ENCODE measurements at regions not wholly inside any gene's neighbourhood (a gene's known extent, or its start where the extent isn't known, plus 50 kb on each side); places are given as distances from the start of the nearest gene placed in this dataset.

DNA sequence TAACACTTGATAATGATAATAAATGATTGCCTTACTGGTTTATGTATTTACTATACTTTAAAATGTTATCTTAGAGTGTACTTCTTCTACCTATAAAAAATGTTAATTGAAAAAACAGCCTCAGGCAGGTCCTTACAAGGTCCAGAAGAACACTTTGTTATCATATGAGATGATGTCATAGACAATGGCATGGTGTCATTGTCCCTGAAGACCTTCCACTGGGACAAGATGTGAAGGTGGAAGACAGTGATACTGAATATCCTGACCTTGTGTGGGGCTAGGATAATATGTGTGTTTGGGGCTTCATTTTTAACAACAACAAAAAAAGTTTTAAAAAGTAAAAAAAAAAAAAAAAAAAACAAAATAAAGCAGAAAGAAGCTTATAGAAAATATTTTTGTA is 342.2 kb upstream of the KYNU start:
- Mint-ChIP-seq H3K27me3 (ENCODE audit: unreplicated experiment) (no peaks in the 10 kb centered on the region), H3K9me3 (ENCODE audit: unreplicated experiment) (no peaks in the 10 kb centered on the region), H3K36me3 (ENCODE audit: low read depth, unreplicated experiment) (no peaks in the 10 kb centered on the region), H3K4me3 (ENCODE audit: unreplicated experiment) (no peak overlapping the region), H3K27ac (ENCODE audit: unreplicated experiment) (no peak overlapping the region), H3K4me1 (ENCODE audit: unreplicated experiment) (no peaks in the 10 kb centered on the region)
- TF ChIP-seq, protein P1, sequence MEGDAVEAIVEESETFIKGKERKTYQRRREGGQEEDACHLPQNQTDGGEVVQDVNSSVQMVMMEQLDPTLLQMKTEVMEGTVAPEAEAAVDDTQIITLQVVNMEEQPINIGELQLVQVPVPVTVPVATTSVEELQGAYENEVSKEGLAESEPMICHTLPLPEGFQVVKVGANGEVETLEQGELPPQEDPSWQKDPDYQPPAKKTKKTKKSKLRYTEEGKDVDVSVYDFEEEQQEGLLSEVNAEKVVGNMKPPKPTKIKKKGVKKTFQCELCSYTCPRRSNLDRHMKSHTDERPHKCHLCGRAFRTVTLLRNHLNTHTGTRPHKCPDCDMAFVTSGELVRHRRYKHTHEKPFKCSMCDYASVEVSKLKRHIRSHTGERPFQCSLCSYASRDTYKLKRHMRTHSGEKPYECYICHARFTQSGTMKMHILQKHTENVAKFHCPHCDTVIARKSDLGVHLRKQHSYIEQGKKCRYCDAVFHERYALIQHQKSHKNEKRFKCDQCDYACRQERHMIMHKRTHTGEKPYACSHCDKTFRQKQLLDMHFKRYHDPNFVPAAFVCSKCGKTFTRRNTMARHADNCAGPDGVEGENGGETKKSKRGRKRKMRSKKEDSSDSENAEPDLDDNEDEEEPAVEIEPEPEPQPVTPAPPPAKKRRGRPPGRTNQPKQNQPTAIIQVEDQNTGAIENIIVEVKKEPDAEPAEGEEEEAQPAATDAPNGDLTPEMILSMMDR (IDR thresholded peaks at IDR 0.05; ENCODE audit: unreplicated experiment) = no peak
- no peak for DNase-seq (ENCODE audit: low spot score)

- H3K4me3 Mint-ChIP-seq (ENCODE audit: unreplicated experiment) = no peak overlapping the region
- H3K36me3 Mint-ChIP-seq (ENCODE audit: low read depth, unreplicated experiment) = no peaks in the 10 kb centered on the region
- H3K9me3 Mint-ChIP-seq (ENCODE audit: unreplicated experiment) = no peaks in the 10 kb centered on the region
- DNase-seq (ENCODE audit: low spot score) = no peak
- no peaks in the 10 kb centered on the region for H3K27me3 Mint-ChIP-seq (ENCODE audit: unreplicated experiment)
- H3K4me1 Mint-ChIP-seq (ENCODE audit: unreplicated experiment) = no peaks in the 10 kb centered on the region
- TF ChIP-seq, protein P1 (IDR thresholded peaks at IDR 0.05; ENCODE audit: unreplicated experiment) = no peak
- no peak overlapping the region for H3K27ac Mint-ChIP-seq (ENCODE audit: unreplicated experiment)
Measured at GRCh38 chr2:142533177-142533576, 344.3 kb upstream of the KYNU start.

DNA sequence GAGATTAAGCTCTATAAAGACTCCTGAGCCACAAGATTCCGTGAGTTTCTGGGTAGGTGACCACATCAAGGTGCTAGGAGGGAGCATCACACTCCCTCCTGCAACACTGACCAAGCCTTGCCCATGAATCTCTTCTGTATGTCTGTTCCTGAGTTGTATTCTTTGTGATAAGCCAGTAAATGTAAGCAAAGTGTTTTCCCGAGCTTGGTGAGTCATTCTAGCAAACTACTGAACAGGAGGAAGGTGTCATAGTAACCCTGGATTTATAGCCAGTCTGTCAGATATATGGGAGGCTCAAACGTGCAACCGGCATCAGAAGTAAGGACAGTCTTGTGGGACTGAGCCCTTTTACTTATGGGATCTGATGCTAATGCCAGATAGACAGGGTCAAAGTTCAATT is 346.1 kb upstream of the KYNU start:
- H3K27ac Mint-ChIP-seq (ENCODE audit: unreplicated experiment) = no peak overlapping the region
- DNase-seq (ENCODE audit: low spot score) = no peak
- TF ChIP-seq, protein P1 (IDR thresholded peaks at IDR 0.05; ENCODE audit: unreplicated experiment) = no peak
- no peaks in the 10 kb centered on the region for H3K4me1 Mint-ChIP-seq (ENCODE audit: unreplicated experiment)
- no peak overlapping the region for H3K4me3 Mint-ChIP-seq (ENCODE audit: unreplicated experiment)
- H3K36me3 Mint-ChIP-seq (ENCODE audit: low read depth, unreplicated experiment) = no peaks in the 10 kb centered on the region
- H3K27me3 Mint-ChIP-seq (ENCODE audit: unreplicated experiment) = no peaks in the 10 kb centered on the region
- H3K9me3 Mint-ChIP-seq (ENCODE audit: unreplicated experiment) = no peaks in the 10 kb centered on the region

- no peak for DNase-seq (ENCODE audit: low spot score)
- Mint-ChIP-seq H3K27me3 (ENCODE audit: unreplicated experiment) (no peaks in the 10 kb centered on the region), H3K4me3 (ENCODE audit: unreplicated experiment) (no peak overlapping the region), H3K36me3 (ENCODE audit: low read depth, unreplicated experiment) (no peaks in the 10 kb centered on the region), H3K27ac (ENCODE audit: unreplicated experiment) (no peak overlapping the region), H3K9me3 (ENCODE audit: unreplicated experiment) (no peaks in the 10 kb centered on the region), H3K4me1 (ENCODE audit: unreplicated experiment) (no peaks in the 10 kb centered on the region)
- TF ChIP-seq, protein P1 (IDR thresholded peaks at IDR 0.05; ENCODE audit: unreplicated experiment) = no peak
Measured at GRCh38 chr2:142525720-142526119, 351.7 kb upstream of the KYNU start.

- no peaks in the 10 kb centered on the region for H3K9me3 Mint-ChIP-seq (ENCODE audit: unreplicated experiment)
- no peaks in the 10 kb centered on the region for H3K36me3 Mint-ChIP-seq (ENCODE audit: low read depth, unreplicated experiment)
- H3K4me1 Mint-ChIP-seq (ENCODE audit: unreplicated experiment) = no peaks in the 10 kb centered on the region
- TF ChIP-seq, protein P1 (IDR thresholded peaks at IDR 0.05; ENCODE audit: unreplicated experiment) = no peak
- no peak overlapping the region for H3K4me3 Mint-ChIP-seq (ENCODE audit: unreplicated experiment)
- H3K27ac Mint-ChIP-seq (ENCODE audit: unreplicated experiment) = no peak overlapping the region
- no peaks in the 10 kb centered on the region for H3K27me3 Mint-ChIP-seq (ENCODE audit: unreplicated experiment)
- DNase-seq (ENCODE audit: low spot score) = no peak
Measured at GRCh38 chr2:142521492-142521891, 356.0 kb upstream of the KYNU start.

All from endothelial cell (in vitro differentiated cells).